Uterus (tissue), 3 donors: ENCODE measurements at regions not wholly inside any gene's neighbourhood (a gene's known extent, or its start where the extent isn't known, plus 50 kb on each side); places are given as distances from the start of the nearest gene placed in this dataset.

Experiments
- DNase-seq, 2 donors: peaks; one replicate each; pipeline ENCODE4 v3.0.0-alpha.2; 2019 to 2020
- H3K27ac ChIP-seq, 2 donors: fragments of 200-600 bp; sonication (generic); 1 replicate in 1 of 2; 2 replicates in 1 of 2; pipeline ENCODE4 v1.5.1; 2016 to 2018
- H3K27me3 ChIP-seq, 2 donors: fragments of 200-600 bp; sonication (generic); one replicate each; pipeline ENCODE4 v1.5.1; 2018 to 2019; ENCODE audit warnings: control low read depth in 1 of 2
- H3K36me3 ChIP-seq, 2 donors: fragments of 200-600 bp; sonication (generic); one replicate each; pipeline ENCODE4 v1.5.1; 2019; ENCODE audit warnings: control low read depth in 1 of 2
- H3K4me1 ChIP-seq, 2 donors: fragments of 200-600 bp; sonication (generic); one replicate each; pipeline ENCODE4 v1.5.1; 2018 to 2019; ENCODE audit warnings: control low read depth in 1 of 2
- H3K4me3 ChIP-seq, 2 donors: fragments of 200-600 bp; sonication (generic); 1 replicate in 1 of 2; 2 replicates in 1 of 2; pipeline ENCODE4 v1.5.1; 2018 to 2019; ENCODE audit warnings: mild to moderate bottlenecking in 1 of 2
- H3K9me3 ChIP-seq, 2 donors: fragments of 200-600 bp; sonication (generic); one replicate each; pipeline ENCODE4 v1.5.1; 2019; ENCODE audit warnings: control low read depth in 1 of 2
- CTCF ChIP-seq, 4 experiments: fragments of 200-600 bp in 2 of 4; fragments of 450-650 bp in 2 of 4; sonication (generic) in 2 of 4; IDR thresholded peaks; one replicate each; pipeline ENCODE4 v1.5.1; 2016 to 2019; ENCODE audit warnings: antibody characterized with exemption in 4 of 4, mild to moderate bottlenecking in 2 of 4, moderate library complexity in 1 of 4
- POLR2A ChIP-seq, 2 donors: fragments of 450-650 bp; IDR thresholded peaks; one replicate each; pipeline ENCODE4 v1.6.1; 2016; ENCODE audit warnings: antibody characterized with exemption in 2 of 2, mild to moderate bottlenecking in 1 of 2, moderate library complexity in 1 of 2
- intact Hi-C: fragments of 100-400 bp; cut with DNase I; formaldehyde crosslinking; loops from one replicate; pipeline ENCODE4 v1.15.1; 2023; ENCODE audit warnings: low total_unique reads
- donor health status: DM: yes; HTN: yes; CAD: no.

GRCh38 chr1:229152311-229152710, 118.6 kb upstream of the RAB4A start:
- H3K36me3 ChIP-seq, result no peaks in the 10 kb centered on the region
- TF ChIP-seq POLR2A (IDR thresholded peaks at IDR 0.05) (no peak), CTCF (IDR thresholded peaks at IDR 0.05) (no peak)
- no peak overlapping the region for H3K27ac ChIP-seq
- no peak overlapping the region for H3K4me3 ChIP-seq
- no peaks in the 10 kb centered on the region for H3K27me3 ChIP-seq
- intact Hi-C loops, result no loop called here
- no peak for DNase-seq
- H3K4me1 ChIP-seq, result no peaks in the 10 kb centered on the region
- H3K9me3 ChIP-seq, result no peaks in the 10 kb centered on the region

DNA sequence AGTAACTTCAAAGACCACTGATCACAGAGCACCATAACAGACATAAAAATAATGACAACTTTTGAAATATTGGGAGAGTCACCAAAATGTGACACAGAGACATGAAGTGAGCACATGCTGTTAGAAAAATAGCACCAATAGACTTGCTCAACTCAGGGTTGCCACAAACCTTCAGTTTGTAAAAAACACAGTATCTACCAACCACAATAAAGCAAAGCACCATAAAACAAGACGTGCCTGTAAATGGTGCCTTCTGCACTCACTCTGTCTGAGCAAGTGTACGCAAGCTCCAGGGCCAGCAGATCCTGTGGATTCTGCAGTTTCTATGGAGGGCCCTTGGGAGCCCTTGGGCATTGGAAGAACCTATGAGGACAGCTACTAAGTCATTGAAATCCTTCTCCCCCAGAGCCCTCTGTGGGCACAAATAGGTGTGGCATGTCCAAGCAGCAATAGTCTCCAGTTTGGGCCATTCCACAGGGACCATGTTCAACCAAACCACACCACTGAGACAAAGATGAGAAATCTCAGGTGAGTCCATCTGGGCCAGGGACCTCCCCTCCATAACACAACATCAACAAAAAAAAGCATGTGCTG, 116.9 kb upstream of the RAB4A start:
- Histone ChIP-seq H3K4me1 (no peaks in the 10 kb centered on the region), H3K36me3 (no peaks in the 10 kb centered on the region), H3K27ac (no peak overlapping the region), H3K27me3 (no peaks in the 10 kb centered on the region), H3K4me3 (no peak overlapping the region), H3K9me3 (no peaks in the 10 kb centered on the region)
- intact Hi-C loops, result no loop called here
- no peak for TF ChIP-seq CTCF (IDR thresholded peaks at IDR 0.05)
- TF ChIP-seq POLR2A (IDR thresholded peaks at IDR 0.05), result no peak
- no peak for DNase-seq

- intact Hi-C loops, result no loop called here
- H3K36me3 ChIP-seq, result no peaks in the 10 kb centered on the region
- no peak overlapping the region for H3K4me3 ChIP-seq
- H3K27ac ChIP-seq, result no peak overlapping the region
- DNase-seq, result no peak
- TF ChIP-seq CTCF (IDR thresholded peaks at IDR 0.05) (no peak), POLR2A (IDR thresholded peaks at IDR 0.05) (no peak)
- no peaks in the 10 kb centered on the region for H3K4me1 ChIP-seq
- H3K9me3 ChIP-seq, result no peaks in the 10 kb centered on the region
- no peaks in the 10 kb centered on the region for H3K27me3 ChIP-seq
Observed at GRCh38 chr1:229154811-229155210, 116.1 kb upstream of the RAB4A start.

GRCh38 chr1:229155472-229155871, 115.4 kb upstream of the RAB4A start:
- no peak overlapping the region for H3K4me3 ChIP-seq
- no peaks in the 10 kb centered on the region for H3K9me3 ChIP-seq
- no peaks in the 10 kb centered on the region for H3K27me3 ChIP-seq
- H3K36me3 ChIP-seq, result no peaks in the 10 kb centered on the region
- TF ChIP-seq POLR2A (IDR thresholded peaks at IDR 0.05), result no peak
- TF ChIP-seq CTCF (IDR thresholded peaks at IDR 0.05), result no peak
- DNase-seq, result peak in 1 of 2 donors; percentile 24
- no peak overlapping the region for H3K27ac ChIP-seq
- intact Hi-C loops, result no loop called here
- H3K4me1 ChIP-seq, result no peaks in the 10 kb centered on the region

DNA sequence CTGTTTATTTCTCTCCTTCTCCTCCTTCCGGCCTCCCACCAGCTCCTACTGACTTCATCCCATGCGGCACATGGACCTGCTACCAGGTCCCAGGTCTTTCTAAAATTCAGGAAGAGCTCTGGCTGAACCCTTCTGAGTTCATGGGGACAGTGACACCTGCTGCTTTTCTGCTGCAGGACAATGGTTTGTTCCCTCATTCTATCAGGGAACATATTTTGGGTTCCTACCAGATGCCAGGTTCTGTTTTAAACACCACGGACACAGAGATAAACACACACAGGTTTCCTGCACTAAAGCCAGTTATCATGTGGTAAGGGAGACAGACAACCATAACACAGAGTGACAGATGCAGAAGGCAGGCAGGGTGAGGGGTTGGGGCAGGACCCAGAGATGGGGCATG, 114.0 kb upstream of the RAB4A start:
- TF ChIP-seq CTCF (IDR thresholded peaks at IDR 0.05) (peak in 3 of 4 experiments; percentile 25 to 41 (median 33)), POLR2A (IDR thresholded peaks at IDR 0.05) (no peak)
- Histone ChIP-seq H3K9me3 (no peaks in the 10 kb centered on the region), H3K36me3 (no peaks in the 10 kb centered on the region), H3K27me3 (no peaks in the 10 kb centered on the region), H3K4me1 (no peaks in the 10 kb centered on the region), H3K4me3 (no peak overlapping the region), H3K27ac (no peak overlapping the region)
- intact Hi-C loops, result no loop called here
- no peak for DNase-seq
